ENCODE measurements at regions not wholly inside any gene's neighbourhood (a gene's known extent, or its start where the extent isn't known, plus 50 kb on each side); places are given as distances from the start of the nearest gene placed in this dataset.

- no peak for TF ChIP-seq GATA2 (IDR thresholded peaks at IDR 0.05; ENCODE audit: low read depth, low read length)
- TF ChIP-seq GATA3 (IDR thresholded peaks at IDR 0.05; ENCODE audit: low read depth, low read length), result no peak
Observed at GRCh38 chr7:156109076-156109475, 296.8 kb upstream of the SHH start.

Measured in SH-SY5Y (cell line).